ENCODE measurements at regions not wholly inside any gene's neighbourhood (a gene's known extent, or its start where the extent isn't known, plus 50 kb on each side); places are given as distances from the start of the nearest gene placed in this dataset.

DNA sequence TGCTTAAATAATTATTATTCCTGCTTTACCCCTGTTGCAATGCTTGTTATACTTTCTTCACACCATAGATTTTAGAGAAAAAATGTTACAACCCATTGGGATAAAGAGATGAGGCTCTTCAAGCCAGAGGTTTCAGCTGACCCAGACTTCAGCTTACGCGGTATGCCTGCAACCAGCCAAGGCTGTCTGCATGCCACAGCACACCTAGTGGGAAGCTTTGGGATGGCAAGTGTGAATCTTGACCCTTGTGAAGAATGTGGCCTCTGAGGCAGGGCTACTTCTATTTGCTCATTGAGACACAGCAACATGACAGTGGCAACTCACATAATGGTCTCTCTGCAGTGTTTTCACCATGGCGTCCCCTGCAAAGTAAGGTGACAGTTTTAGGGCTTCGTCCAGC is 193.9 kb upstream of the PIRT start:
- no TSS peak for BruUV-seq (replicated peaks)
- Histone ChIP-seq H3K36me3 (ENCODE audit: insufficient read depth, low read length) (no peaks in the 10 kb centered on the region), H2AFZ (ENCODE audit: low read length) (no peak overlapping the region), H3K79me2 (ENCODE audit: insufficient read depth, low read depth, low read length) (no peaks in the 10 kb centered on the region), H3K9me3 (ENCODE audit: low read length) (no peaks in the 10 kb centered on the region), H3K4me2 (ENCODE audit: low read length) (no peak overlapping the region), H3K9me2 (ENCODE audit: insufficient read depth, low read length) (no peaks in the 10 kb centered on the region), H3K4me3 (ENCODE audit: low read depth, low read length, poor library complexity, severe bottlenecking) (no peak overlapping the region), H4K20me1 (ENCODE audit: insufficient read depth, low read length) (no peaks in the 10 kb centered on the region), H3K4me1 (ENCODE audit: insufficient read depth, low read length, poor library complexity, severe bottlenecking) (no peaks in the 10 kb centered on the region), H3K27ac (ENCODE audit: low read depth, low read length, poor library complexity, severe bottlenecking) (no peak overlapping the region)
- ChIA-PET CTCF (ENCODE audit: unreplicated experiment) (no interaction called here), POLR2A (no interaction called here)
- TF ChIP-seq, protein P1, sequence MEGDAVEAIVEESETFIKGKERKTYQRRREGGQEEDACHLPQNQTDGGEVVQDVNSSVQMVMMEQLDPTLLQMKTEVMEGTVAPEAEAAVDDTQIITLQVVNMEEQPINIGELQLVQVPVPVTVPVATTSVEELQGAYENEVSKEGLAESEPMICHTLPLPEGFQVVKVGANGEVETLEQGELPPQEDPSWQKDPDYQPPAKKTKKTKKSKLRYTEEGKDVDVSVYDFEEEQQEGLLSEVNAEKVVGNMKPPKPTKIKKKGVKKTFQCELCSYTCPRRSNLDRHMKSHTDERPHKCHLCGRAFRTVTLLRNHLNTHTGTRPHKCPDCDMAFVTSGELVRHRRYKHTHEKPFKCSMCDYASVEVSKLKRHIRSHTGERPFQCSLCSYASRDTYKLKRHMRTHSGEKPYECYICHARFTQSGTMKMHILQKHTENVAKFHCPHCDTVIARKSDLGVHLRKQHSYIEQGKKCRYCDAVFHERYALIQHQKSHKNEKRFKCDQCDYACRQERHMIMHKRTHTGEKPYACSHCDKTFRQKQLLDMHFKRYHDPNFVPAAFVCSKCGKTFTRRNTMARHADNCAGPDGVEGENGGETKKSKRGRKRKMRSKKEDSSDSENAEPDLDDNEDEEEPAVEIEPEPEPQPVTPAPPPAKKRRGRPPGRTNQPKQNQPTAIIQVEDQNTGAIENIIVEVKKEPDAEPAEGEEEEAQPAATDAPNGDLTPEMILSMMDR (conservative IDR thresholded peaks at IDR 0.05; ENCODE audit: low read length): peak; percentile 48
- TF ChIP-seq EZH2phosphoT487 (IDR thresholded peaks at IDR 0.05; ENCODE audit: borderline replicate concordance, low read depth, low read length): no peak
- DNase-seq (ENCODE audit: low spot score): no peak
- intact Hi-C loops (cut with micrococcal nuclease; ENCODE audit: unreplicated experiment): no loop called here

DNA sequence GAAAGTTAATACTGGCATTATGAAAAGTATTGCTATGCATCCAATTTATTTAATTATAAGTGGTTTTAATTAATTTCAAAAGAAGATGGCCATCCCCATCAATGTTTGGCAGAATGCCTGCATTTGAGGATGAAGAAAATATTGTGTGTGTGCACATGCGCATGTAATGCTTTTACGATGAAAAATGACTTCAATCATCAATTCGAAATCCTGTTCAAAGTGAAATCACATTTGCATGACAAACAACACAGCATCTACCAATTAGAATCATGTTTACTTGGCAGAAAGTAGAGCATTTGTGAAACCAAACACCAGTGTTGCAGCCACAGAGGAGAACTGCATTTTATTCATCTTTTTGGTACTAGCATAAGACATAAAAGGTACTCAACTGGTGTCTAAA is 191.9 kb upstream of the PIRT start:
- Histone ChIP-seq H3K27ac (ENCODE audit: low read depth, low read length, poor library complexity, severe bottlenecking) (no peak overlapping the region), H3K4me2 (ENCODE audit: low read length) (no peak overlapping the region), H3K9me3 (ENCODE audit: low read length) (no peaks in the 10 kb centered on the region), H3K4me3 (ENCODE audit: low read depth, low read length, poor library complexity, severe bottlenecking) (no peak overlapping the region), H3K36me3 (ENCODE audit: insufficient read depth, low read length) (no peaks in the 10 kb centered on the region), H3K79me2 (ENCODE audit: insufficient read depth, low read depth, low read length) (no peaks in the 10 kb centered on the region), H3K9me2 (ENCODE audit: insufficient read depth, low read length) (no peaks in the 10 kb centered on the region), H4K20me1 (ENCODE audit: insufficient read depth, low read length) (no peaks in the 10 kb centered on the region), H3K4me1 (ENCODE audit: insufficient read depth, low read length, poor library complexity, severe bottlenecking) (no peaks in the 10 kb centered on the region), H2AFZ (ENCODE audit: low read length) (no peak overlapping the region)
- no peak for DNase-seq (ENCODE audit: low spot score)
- BruUV-seq (replicated peaks): no TSS peak
- intact Hi-C loops (cut with micrococcal nuclease; ENCODE audit: unreplicated experiment): no loop called here
- TF ChIP-seq, protein P1 (conservative IDR thresholded peaks at IDR 0.05; ENCODE audit: low read length): no peak
- no peak for TF ChIP-seq EZH2phosphoT487 (IDR thresholded peaks at IDR 0.05; ENCODE audit: borderline replicate concordance, low read depth, low read length)
- CTCF ChIA-PET (ENCODE audit: unreplicated experiment): no interaction called here
- POLR2A ChIA-PET: no interaction called here

DNA sequence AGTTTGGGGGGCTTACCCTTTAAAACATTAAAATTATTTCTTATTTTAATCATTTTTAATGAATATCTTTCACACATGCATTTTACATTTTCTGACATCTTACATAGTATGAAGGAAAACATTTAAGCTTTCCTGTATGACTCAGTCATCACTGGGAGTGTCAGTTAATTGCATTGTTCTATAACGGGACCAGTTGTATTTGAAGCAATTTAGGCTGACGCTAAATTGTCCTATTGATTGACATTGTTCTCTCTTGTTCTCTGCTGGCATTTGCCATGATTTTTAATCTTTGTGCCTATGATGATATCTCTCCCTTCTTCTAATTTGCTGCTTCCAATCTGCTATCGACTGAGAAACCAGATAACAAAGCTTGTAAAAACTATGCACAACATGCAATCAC is 190.5 kb upstream of the PIRT start:
- Histone ChIP-seq H3K4me2 (ENCODE audit: low read length) (no peak overlapping the region), H4K20me1 (ENCODE audit: insufficient read depth, low read length) (no peaks in the 10 kb centered on the region), H3K36me3 (ENCODE audit: insufficient read depth, low read length) (no peaks in the 10 kb centered on the region), H2AFZ (ENCODE audit: low read length) (no peak overlapping the region), H3K9me3 (ENCODE audit: low read length) (no peaks in the 10 kb centered on the region), H3K79me2 (ENCODE audit: insufficient read depth, low read depth, low read length) (no peaks in the 10 kb centered on the region), H3K4me1 (ENCODE audit: insufficient read depth, low read length, poor library complexity, severe bottlenecking) (no peaks in the 10 kb centered on the region), H3K4me3 (ENCODE audit: low read depth, low read length, poor library complexity, severe bottlenecking) (no peak overlapping the region), H3K9me2 (ENCODE audit: insufficient read depth, low read length) (no peaks in the 10 kb centered on the region), H3K27ac (ENCODE audit: low read depth, low read length, poor library complexity, severe bottlenecking) (no peak overlapping the region)
- TF ChIP-seq, protein P1 (conservative IDR thresholded peaks at IDR 0.05; ENCODE audit: low read length): no peak
- no peak for TF ChIP-seq EZH2phosphoT487 (IDR thresholded peaks at IDR 0.05; ENCODE audit: borderline replicate concordance, low read depth, low read length)
- DNase-seq (ENCODE audit: low spot score): no peak
- BruUV-seq (replicated peaks): no TSS peak
- intact Hi-C loops (cut with micrococcal nuclease; ENCODE audit: unreplicated experiment): no loop called here
- CTCF ChIA-PET (ENCODE audit: unreplicated experiment): no interaction called here
- POLR2A ChIA-PET: no interaction called here
